Breast epithelium (tissue), 3 donors: ENCODE measurements at regions not wholly inside any gene's neighbourhood (a gene's known extent, or its start where the extent isn't known, plus 50 kb on each side); places are given as distances from the start of the nearest gene placed in this dataset.

Experiments
- POLR2A ChIP-seq: fragments of 450-650 bp; IDR thresholded peaks from one replicate; pipeline ENCODE4 v1.6.1; 2016; ENCODE audit warnings: antibody characterized with exemption, mild to moderate bottlenecking, moderate library complexity
- POLR2AphosphoS5 ChIP-seq, 3 donors: sonication (generic); formaldehyde crosslinking; IDR thresholded peaks; one replicate each; pipeline ENCODE4 v1.6.1; 2017; ENCODE audit warnings: antibody characterized with exemption in 3 of 3
- TF ChIP-seq, protein P1 (sequence below), 3 donors: fragments of 450-650 bp; IDR thresholded peaks; one replicate each; pipeline ENCODE4 v1.5.1; 2016 to 2017; ENCODE audit warnings: antibody characterized with exemption in 3 of 3, mild to moderate bottlenecking in 3 of 3, moderate library complexity in 3 of 3

DNA sequence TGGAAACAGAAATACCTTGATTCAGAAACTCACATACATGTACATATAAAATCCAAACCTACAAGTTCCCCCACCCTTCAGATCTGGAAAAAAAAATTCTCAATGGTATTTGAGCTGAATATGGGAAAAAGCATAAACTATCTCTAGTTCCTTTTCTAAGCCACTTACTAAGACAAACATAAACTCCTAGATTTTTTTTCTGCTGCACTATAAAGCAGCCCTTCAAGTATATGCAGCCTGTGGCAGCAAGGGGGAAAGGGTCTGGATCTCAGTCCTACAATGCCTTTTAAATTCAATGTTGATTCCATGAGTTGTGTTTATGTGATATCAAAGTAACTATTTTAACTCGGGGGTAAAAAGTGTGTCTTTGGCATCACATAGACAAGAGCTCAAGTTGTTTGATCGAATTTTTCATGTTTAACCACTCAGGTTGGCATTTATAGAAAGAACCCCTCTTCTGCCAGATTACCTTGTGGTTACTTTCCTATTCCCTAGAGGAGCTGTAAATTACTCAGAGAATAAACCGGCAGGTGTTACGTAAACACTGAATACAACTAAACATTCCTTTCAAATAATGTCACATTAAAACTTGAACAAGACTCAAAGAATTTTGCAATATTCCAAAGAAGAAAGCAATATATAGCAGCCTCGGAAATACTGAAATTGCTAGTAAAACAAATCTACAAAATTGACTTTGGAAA is 91.8 kb upstream of the FER start:
- TF ChIP-seq POLR2A (no peak), POLR2AphosphoS5 (IDR thresholded peaks at IDR 0.05) (no peak)
- TF ChIP-seq, protein P1, sequence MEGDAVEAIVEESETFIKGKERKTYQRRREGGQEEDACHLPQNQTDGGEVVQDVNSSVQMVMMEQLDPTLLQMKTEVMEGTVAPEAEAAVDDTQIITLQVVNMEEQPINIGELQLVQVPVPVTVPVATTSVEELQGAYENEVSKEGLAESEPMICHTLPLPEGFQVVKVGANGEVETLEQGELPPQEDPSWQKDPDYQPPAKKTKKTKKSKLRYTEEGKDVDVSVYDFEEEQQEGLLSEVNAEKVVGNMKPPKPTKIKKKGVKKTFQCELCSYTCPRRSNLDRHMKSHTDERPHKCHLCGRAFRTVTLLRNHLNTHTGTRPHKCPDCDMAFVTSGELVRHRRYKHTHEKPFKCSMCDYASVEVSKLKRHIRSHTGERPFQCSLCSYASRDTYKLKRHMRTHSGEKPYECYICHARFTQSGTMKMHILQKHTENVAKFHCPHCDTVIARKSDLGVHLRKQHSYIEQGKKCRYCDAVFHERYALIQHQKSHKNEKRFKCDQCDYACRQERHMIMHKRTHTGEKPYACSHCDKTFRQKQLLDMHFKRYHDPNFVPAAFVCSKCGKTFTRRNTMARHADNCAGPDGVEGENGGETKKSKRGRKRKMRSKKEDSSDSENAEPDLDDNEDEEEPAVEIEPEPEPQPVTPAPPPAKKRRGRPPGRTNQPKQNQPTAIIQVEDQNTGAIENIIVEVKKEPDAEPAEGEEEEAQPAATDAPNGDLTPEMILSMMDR (IDR thresholded peaks at IDR 0.05) = no peak
